CD4-positive, alpha-beta T cell treated with Interleukin-6 at 100 ng/mL for 8 hours (primary cell): ENCODE measurements at regions not wholly inside any gene's neighbourhood (a gene's known extent, or its start where the extent isn't known, plus 50 kb on each side); places are given as distances from the start of the nearest gene placed in this dataset.

Source experiments
- DNase-seq: peaks from one replicate; pipeline ENCODE4 v3.0.0-alpha.2; 2020; ENCODE audit warnings: mixed read lengths, low spot score

GRCh38 chr11:26035696-26036095 lies 296.2 kb upstream of the ANO3 start:
- no peak for DNase-seq

DNA sequence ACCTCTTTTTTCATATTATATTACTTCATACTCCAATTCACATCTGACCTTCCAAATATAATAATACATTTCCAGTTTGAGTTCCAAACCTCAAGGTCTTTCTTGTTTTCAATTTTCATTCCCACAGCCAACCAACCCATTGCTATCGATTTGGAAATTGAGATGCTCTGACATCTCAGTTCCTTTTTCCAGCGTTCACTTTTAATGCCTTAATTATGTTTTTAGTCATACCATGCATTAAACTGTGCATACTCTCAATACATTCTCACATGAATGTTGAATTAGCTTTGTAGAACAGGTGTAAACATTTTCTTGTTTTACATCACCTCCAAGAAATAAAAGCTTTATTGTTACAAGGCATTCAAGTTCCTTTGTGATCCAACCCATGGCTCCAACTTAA lies 294.2 kb upstream of the ANO3 start:
- DNase-seq, result no peak

DNA sequence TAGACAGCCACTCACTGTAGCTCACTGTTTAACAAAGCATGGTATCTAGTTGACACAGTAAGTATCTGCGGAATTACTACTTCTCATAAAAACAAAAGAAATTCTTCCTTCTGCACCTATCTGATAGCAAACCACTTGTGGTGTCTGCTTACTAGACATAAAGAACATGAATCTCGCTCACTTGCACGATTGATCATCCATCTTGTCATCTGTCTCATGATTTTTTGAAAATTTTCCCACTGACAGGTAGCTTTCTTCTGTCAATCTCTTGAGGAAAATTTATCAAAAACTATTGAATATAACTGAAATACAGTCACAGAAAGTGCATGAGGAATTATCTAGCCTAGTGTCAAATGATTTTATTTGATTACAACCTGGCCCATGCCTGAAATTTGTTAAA lies 291.6 kb upstream of the ANO3 start:
- no peak for DNase-seq

- DNase-seq, result no peak
These were observed 289.8 kb upstream of the ANO3 start for GRCh38 chr11:26042113-26042512.

- DNase-seq, result no peak
These were observed 288.3 kb upstream of the ANO3 start for GRCh38 chr11:26043665-26044064.

GRCh38 chr11:26044389-26044788 lies 287.5 kb upstream of the ANO3 start:
- DNase-seq, result no peak

DNA sequence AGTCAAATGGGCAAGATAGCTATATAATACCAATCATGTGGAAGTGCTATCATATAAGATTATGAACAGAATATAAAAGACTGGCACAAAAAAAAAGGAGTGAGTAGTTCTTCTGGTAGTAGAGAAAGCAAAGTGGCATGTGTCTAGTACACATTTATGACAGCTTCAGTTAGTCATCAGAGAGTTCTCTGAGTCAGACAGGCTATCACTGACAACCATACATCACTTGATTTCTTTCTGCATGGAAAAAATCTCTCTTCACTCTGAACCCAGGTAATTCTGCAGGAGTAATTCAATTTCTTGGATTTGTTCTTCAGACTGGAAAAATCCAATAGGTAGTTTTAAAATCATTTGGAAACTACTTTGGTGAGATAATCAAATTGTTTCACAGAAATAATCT lies 286.8 kb upstream of the ANO3 start:
- DNase-seq, result no peak

DNA sequence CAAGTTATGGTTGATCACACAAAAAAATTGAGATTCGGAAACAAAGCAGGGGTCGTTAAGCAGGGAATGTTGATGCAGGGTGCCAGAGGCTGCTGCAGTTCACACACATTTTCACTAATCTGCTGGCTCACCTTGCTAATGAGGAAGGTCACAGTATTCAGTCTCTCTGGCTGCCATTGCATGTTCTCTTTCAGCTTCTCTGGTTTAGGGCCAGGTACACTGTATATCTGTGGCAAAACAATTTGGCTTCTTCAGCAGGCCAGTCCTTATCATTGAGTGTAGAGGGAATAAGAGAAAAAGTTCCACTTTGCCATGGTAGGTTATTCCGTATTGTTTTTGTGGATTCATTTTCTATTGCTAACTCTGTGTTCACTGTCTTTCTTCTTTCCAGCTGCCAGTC lies 283.7 kb upstream of the ANO3 start:
- DNase-seq, result no peak

DNA sequence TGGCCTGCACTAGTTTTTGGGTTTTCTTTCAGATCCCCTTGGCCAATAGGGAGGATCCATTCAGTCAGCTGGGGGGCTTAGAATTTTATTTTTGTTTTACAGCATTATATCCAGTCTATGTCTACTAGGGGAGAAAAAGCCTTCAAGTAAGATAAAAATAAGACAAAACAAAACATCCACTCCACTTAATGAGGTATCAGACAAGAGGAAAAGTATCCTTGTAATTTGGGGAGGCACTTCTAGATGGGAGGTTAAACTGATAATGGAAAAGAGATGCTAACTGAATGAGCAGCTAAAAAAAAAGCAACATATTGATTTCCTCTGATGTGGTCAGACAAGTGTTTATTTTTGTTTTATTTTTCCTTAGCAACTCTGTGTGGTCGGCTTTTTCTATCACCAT lies 278.0 kb upstream of the ANO3 start:
- no peak for DNase-seq

GRCh38 chr11:26062660-26063059 lies 269.3 kb upstream of the ANO3 start:
- DNase-seq, result no peak

DNA sequence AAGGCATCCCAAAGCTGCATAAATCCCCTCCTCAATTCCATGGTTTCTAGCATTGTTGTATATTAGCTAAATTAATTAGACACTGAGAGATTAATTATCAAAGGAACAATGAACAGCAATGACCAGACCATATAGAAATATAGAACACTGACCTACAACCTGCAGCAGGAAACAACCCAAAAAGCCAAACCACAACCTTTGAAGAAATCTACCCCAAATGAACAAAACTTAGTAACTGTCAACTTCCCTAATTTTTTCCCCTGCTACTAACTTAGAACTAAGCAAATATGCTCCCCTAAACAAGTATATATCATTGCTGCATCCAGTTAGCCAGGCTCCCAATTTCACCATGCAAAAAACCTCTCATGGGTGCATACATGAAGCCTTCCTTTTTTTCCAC lies 268.0 kb upstream of the ANO3 start:
- no peak for DNase-seq

- DNase-seq, result no peak
These were observed 266.0 kb upstream of the ANO3 start for GRCh38 chr11:26065944-26066343.

GRCh38 chr11:26070714-26071380 lies 261.1 kb upstream of the ANO3 start:
- DNase-seq, result no peak

GRCh38 chr11:26072614-26073153 lies 259.2 kb upstream of the ANO3 start:
- no peak for DNase-seq

DNA sequence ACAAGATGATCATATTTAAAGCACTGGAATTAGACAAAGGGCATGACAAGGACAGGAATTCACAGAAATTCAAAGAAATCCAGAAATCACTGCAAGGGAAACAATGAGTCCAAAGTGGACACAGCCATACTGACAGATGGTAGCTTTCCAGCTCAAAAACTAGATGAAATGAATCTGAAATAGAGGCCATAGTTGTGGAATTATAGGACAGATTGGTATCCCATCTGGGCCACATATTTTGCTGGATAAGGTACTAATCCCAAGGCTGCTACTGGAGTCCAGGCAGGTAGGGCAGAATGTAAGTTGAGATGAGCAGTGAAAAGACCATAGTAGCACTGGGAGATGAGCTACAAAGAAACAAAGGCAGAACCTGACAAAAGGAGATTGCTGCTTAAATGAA lies 258.3 kb upstream of the ANO3 start:
- no peak for DNase-seq

DNA sequence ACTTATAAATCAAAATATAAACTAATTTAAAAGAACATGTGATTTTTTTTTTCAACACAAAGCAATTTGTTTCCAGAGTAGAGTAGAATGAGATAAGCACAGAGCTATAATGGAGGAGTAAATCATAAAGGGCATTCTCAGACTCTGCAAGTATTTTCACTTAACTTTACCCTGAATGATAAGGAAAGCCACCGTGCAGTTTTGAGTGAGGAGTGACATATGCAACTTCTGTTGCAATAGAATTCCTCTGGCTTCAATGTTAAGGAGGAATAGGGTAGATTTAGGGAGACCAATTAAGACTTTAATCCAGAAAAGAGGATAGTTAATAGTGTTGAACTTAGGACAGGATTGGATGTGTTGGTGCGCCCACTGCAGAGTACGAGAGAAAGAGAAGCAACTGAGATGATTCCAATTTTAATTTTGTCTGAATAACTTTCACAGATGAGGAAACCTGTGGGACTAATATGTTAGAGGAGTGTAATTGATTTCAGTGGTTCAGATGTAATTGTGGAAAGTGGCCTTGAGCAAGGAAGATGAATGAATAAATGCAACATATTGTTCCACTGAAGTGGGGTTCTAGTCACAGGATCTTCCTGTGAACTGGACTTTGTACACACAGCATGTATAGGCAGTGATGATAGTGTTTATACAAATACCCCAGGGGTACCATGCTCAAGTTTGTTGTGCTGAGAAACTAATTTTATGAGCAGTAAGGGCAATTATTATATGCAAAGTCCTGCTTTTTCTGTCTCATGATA lies 255.5 kb upstream of the ANO3 start:
- DNase-seq, result no peak

GRCh38 chr11:26078231-26078821 lies 253.6 kb upstream of the ANO3 start:
- DNase-seq, result no peak

GRCh38 chr11:26084313-26084712 lies 247.6 kb upstream of the ANO3 start:
- no peak for DNase-seq

DNA sequence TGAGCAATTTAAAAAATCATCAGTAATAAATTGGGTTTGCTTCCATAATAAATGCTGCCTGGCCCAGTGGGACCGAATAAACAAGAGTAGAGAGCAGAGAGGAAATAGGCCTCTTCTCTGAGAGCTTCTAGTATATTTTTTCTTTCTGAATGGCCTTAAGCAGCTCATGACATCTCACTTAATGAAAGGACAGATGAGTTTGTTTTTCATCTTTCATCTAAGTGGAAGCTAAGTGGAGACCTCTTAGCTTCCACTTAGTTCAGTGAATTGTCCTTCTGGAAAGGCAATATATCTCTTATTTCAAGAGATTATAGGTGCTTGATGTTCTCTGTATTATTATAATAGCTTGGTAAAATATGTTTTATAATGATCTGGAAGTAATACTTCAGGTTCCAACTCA lies 245.9 kb upstream of the ANO3 start:
- no peak for DNase-seq

DNA sequence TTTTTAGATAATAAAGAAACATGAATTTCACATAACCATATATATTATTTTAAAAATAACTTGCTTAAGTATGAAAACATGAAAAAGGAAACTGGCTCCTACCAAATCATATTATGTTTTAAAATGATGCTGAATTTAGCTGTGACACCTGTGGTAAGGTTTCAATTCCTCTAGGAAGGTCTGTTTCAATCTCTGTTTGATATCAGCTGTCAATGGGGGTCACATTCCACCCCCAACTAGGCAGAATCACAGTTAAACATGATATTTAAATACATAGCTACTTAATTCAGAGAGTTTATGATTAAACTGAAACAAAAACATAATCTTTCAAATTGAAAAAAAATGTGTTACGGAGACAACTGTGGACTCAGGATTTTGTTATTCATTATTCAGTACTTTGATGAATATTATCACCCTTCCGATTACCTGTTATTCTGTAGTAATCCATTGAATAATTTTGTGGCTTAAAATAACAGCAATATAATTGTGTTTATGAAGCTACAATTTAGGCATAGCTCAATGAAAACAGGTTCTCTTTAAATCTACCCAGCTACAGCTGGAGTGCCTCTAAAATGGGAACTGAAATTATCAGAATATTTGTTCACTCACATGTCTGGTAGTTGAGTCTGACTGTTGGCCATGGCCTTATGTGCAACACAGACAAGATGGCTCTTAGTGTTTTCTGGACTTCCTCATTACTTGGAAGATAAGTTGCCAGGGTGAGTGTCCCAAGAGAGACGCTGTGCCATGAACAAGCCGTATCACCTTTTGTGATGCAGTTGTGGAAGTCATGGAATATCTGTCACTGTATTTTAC lies 244.6 kb upstream of the ANO3 start:
- no peak for DNase-seq

DNA sequence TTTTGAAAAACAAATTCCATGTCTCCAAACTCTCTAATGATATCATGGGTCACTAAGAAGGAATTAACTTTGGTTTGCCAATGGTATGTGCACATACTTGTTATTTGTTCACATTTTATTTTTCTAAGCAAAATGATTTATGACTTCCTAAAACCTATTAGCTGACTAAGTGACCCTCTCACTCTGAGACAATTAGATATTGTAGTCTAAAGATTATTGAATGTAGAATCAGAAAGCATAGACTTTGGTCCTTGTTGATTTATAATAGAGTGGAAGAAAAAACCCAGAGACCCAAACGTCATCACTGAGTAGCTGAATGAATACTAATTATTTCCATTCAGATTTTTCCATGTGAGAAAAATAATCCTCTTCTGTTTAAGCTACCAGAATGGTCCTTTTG lies 243.5 kb upstream of the ANO3 start:
- DNase-seq, result no peak

DNA sequence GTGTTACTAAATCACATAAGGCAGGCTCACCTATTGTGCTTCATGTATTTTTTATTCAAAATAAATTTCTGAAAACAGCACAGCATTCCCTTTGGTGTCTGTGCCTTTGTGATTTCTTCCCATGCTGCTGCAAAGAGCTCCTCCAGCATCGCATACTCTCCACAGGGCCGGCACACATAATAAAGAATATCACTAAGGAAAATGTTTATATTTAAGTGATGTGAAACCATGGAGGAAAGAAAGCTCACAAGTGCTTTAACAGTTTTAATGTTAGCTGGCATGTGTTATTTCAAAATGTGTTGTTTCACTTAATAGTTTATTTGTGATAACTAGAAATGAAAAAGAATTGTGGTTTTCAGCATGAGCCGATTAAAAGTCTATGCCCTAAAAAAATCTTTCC lies 241.3 kb upstream of the ANO3 start:
- DNase-seq, result no peak
